Glutamatergic neuron (in vitro differentiated cells): ENCODE measurements at regions not wholly inside any gene's neighbourhood (a gene's known extent, or its start where the extent isn't known, plus 50 kb on each side); places are given as distances from the start of the nearest gene placed in this dataset.
"Not testable (repeated sequence)": the region's sequence is repeated elsewhere in the genome, so short reads cannot be mapped to it uniquely, and the experiment has no call there.

Experiments
- DNase-seq: peaks from one replicate; pipeline ENCODE4 v3.0.0; 2022
- H3K27ac Mint-ChIP-seq: one replicate; pipeline ENCODE4 v1.8.0; 2020; ENCODE audit warnings: mild to moderate bottlenecking, mixed read lengths, inconsistent platforms; ENCODE audit not compliant: unreplicated experiment
- H3K27me3 Mint-ChIP-seq: one replicate; pipeline ENCODE4 v1.8.0; 2020; ENCODE audit warnings: mild to moderate bottlenecking, moderate library complexity, mixed read lengths, inconsistent platforms; ENCODE audit not compliant: unreplicated experiment
- H3K36me3 Mint-ChIP-seq: one replicate; pipeline ENCODE4 v1.8.0; 2020; ENCODE audit warnings: mild to moderate bottlenecking, mixed read lengths, inconsistent platforms; ENCODE audit not compliant: unreplicated experiment
- H3K4me1 Mint-ChIP-seq: one replicate; pipeline ENCODE4 v1.8.0; 2020; ENCODE audit warnings: mild to moderate bottlenecking, low read depth, mixed read lengths, inconsistent platforms; ENCODE audit not compliant: unreplicated experiment
- H3K4me3 Mint-ChIP-seq: one replicate; pipeline ENCODE4 v1.8.0; 2020; ENCODE audit warnings: mild to moderate bottlenecking, mixed read lengths, inconsistent platforms; ENCODE audit not compliant: unreplicated experiment
- H3K9me3 Mint-ChIP-seq: one replicate; pipeline ENCODE4 v1.8.0; 2020; ENCODE audit warnings: mild to moderate bottlenecking, moderate library complexity, mixed read lengths, inconsistent platforms; ENCODE audit not compliant: unreplicated experiment
- CTCF ChIP-seq: fragments of 200-600 bp; sonication (generic); IDR thresholded peaks from one replicate; pipeline ENCODE4 v1.5.0; 2021; ENCODE audit not compliant: partially characterized antibody, unreplicated experiment

- Mint-ChIP-seq H3K4me3 (no peak overlapping the region), H3K4me1 (peaks cover 17% of the 10 kb centered on the region), H3K9me3 (no peaks in the 10 kb centered on the region), H3K27me3 (no peaks in the 10 kb centered on the region), H3K36me3 (no peaks in the 10 kb centered on the region), H3K27ac (no peak overlapping the region)
- no peak for DNase-seq
- TF ChIP-seq CTCF, result no peak
These were observed 514.4 kb upstream of the TBL1XR1 start for GRCh38 chr3:177711637-177712036.

- H3K27me3 Mint-ChIP-seq, result no peaks in the 10 kb centered on the region
- no peak for DNase-seq
- peaks cover 17% of the 10 kb centered on the region for H3K4me1 Mint-ChIP-seq
- H3K36me3 Mint-ChIP-seq, result no peaks in the 10 kb centered on the region
- no peak overlapping the region for H3K27ac Mint-ChIP-seq
- no peaks in the 10 kb centered on the region for H3K9me3 Mint-ChIP-seq
- no peak overlapping the region for H3K4me3 Mint-ChIP-seq
- TF ChIP-seq CTCF, result no peak
These were observed 516.9 kb upstream of the TBL1XR1 start for GRCh38 chr3:177713928-177714900.

GRCh38 chr3:177714945-177715344, 517.7 kb upstream of the TBL1XR1 start:
- Mint-ChIP-seq H3K4me1 (peaks cover 17% of the 10 kb centered on the region), H3K4me3 (no peak overlapping the region), H3K36me3 (peaks cover 4% of the 10 kb centered on the region), H3K9me3 (no peaks in the 10 kb centered on the region), H3K27ac (no peak overlapping the region), H3K27me3 (no peaks in the 10 kb centered on the region)
- DNase-seq, result no peak
- TF ChIP-seq CTCF, result no peak

- H3K27me3 Mint-ChIP-seq, result no peaks in the 10 kb centered on the region
- H3K4me3 Mint-ChIP-seq, result no peak overlapping the region
- no peak for DNase-seq
- peaks cover 4% of the 10 kb centered on the region for H3K36me3 Mint-ChIP-seq
- TF ChIP-seq CTCF, result no peak
- H3K27ac Mint-ChIP-seq, result no peak overlapping the region
- H3K4me1 Mint-ChIP-seq, result peaks cover 11% of the 10 kb centered on the region
- H3K9me3 Mint-ChIP-seq, result no peaks in the 10 kb centered on the region
These were observed 518.7 kb upstream of the TBL1XR1 start for GRCh38 chr3:177715980-177716379.

- not testable (repeated sequence) for H3K9me3 Mint-ChIP-seq, H3K27me3 Mint-ChIP-seq, H3K36me3 Mint-ChIP-seq, H3K4me3 Mint-ChIP-seq, H3K4me1 Mint-ChIP-seq, DNase-seq, H3K27ac Mint-ChIP-seq
These were observed 523.6 kb upstream of the TBL1XR1 start for GRCh38 chr3:177720927-177721326.
